A172 (cell line): ENCODE measurements at regions not wholly inside any gene's neighbourhood (a gene's known extent, or its start where the extent isn't known, plus 50 kb on each side); places are given as distances from the start of the nearest gene placed in this dataset.
"Not testable (repeated sequence)": the region's sequence is repeated elsewhere in the genome, so short reads cannot be mapped to it uniquely, and the experiment has no call there.

ENCODE experiments used
- DNase-seq: peaks from one replicate; pipeline ENCODE4 v3.0.0-alpha.2; 2015; ENCODE audit warnings: low spot score

GRCh38 chrX:99095965-99096635 is 1314.0 kb downstream of the PCDH19 start:
- DNase-seq: no peak

- no peak for DNase-seq
Measured at GRCh38 chrX:99091459-99091858, 1318.6 kb downstream of the PCDH19 start.

GRCh38 chrX:99078301-99078700 is 1331.8 kb downstream of the PCDH19 start:
- no peak for DNase-seq

GRCh38 chrX:99077099-99077498 is 1333.0 kb downstream of the PCDH19 start:
- no peak for DNase-seq

GRCh38 chrX:99073551-99073950 is 1336.5 kb downstream of the PCDH19 start:
- DNase-seq: no peak

GRCh38 chrX:99051639-99052038 is 1358.4 kb downstream of the PCDH19 start:
- DNase-seq: no peak

GRCh38 chrX:99033226-99033901 is 1376.7 kb downstream of the PCDH19 start:
- DNase-seq: no peak

GRCh38 chrX:99010957-99011356 is 1399.1 kb downstream of the PCDH19 start:
- DNase-seq: no peak

GRCh38 chrX:99001286-99001685 is 1408.8 kb downstream of the PCDH19 start:
- no peak for DNase-seq

- DNase-seq: no peak
Measured at GRCh38 chrX:98962996-98963395, 1447.1 kb downstream of the PCDH19 start.

- DNase-seq: no peak
Measured at GRCh38 chrX:98956014-98956413, 1454.1 kb downstream of the PCDH19 start.

GRCh38 chrX:98939456-98939855 is 1470.6 kb downstream of the PCDH19 start:
- no peak for DNase-seq

- no peak for DNase-seq
Measured at GRCh38 chrX:98931216-98931615, 1478.9 kb downstream of the PCDH19 start.

- DNase-seq: no peak
Measured at GRCh38 chrX:98924511-98924910, 1485.6 kb downstream of the PCDH19 start.

- DNase-seq: no peak
Measured at GRCh38 chrX:98897191-98897590, 1512.9 kb downstream of the PCDH19 start.

GRCh38 chrX:98850639-98851038 is 1559.4 kb downstream of the PCDH19 start:
- not testable (repeated sequence) for DNase-seq
